GM19043 (cell line): ENCODE measurements at regions not wholly inside any gene's neighbourhood (a gene's known extent, or its start where the extent isn't known, plus 50 kb on each side); places are given as distances from the start of the nearest gene placed in this dataset.
A peak's percentile ranks its signal among the peaks of the same experiment; 100 is the strongest.

Experiments
- ATAC-seq: cut with Tn5 transposase; IDR thresholded peaks from one replicate; pipeline ENCODE4 v1.9.1; 2021; ENCODE audit warnings: low read depth; ENCODE audit not compliant: unreplicated experiment

GRCh38 chr9:16025627-16026026 is 472.8 kb downstream of the CCDC171 start:
- ATAC-seq = no peak

- ATAC-seq = no peak
Observed at GRCh38 chr9:16026886-16027285, 474.0 kb downstream of the CCDC171 start.

- no peak for ATAC-seq
Observed at GRCh38 chr9:16028548-16028947, 475.7 kb downstream of the CCDC171 start.

GRCh38 chr9:16029046-16029615 is 476.3 kb downstream of the CCDC171 start:
- no peak for ATAC-seq

- no peak for ATAC-seq
Observed at GRCh38 chr9:16029796-16030363, 477.0 kb downstream of the CCDC171 start.

- peak; percentile 96 for ATAC-seq
Observed at GRCh38 chr9:16030528-16031185, 477.8 kb downstream of the CCDC171 start.

- no peak for ATAC-seq
Observed at GRCh38 chr9:16031486-16031885, 478.6 kb downstream of the CCDC171 start.

GRCh38 chr9:16031971-16032370 is 479.1 kb downstream of the CCDC171 start:
- no peak for ATAC-seq

GRCh38 chr9:16032799-16033198 is 480.0 kb downstream of the CCDC171 start:
- no peak for ATAC-seq

GRCh38 chr9:16033253-16033652 is 480.4 kb downstream of the CCDC171 start:
- no peak for ATAC-seq

GRCh38 chr9:16033921-16034691 is 481.3 kb downstream of the CCDC171 start:
- ATAC-seq = no peak

- ATAC-seq = no peak
Observed at GRCh38 chr9:16039218-16039987, 486.6 kb downstream of the CCDC171 start.

- ATAC-seq = no peak
Observed at GRCh38 chr9:16039988-16040761, 487.3 kb downstream of the CCDC171 start.

GRCh38 chr9:16043756-16044578 is 491.1 kb downstream of the CCDC171 start:
- ATAC-seq = no peak

- no peak for ATAC-seq
Observed at GRCh38 chr9:16044579-16044881, 491.7 kb downstream of the CCDC171 start.

- no peak for ATAC-seq
Observed at GRCh38 chr9:16045651-16046280, 492.9 kb downstream of the CCDC171 start.

GRCh38 chr9:16046713-16047112 is 493.9 kb downstream of the CCDC171 start:
- ATAC-seq = no peak

GRCh38 chr9:16048129-16048528 is 495.3 kb downstream of the CCDC171 start:
- ATAC-seq = no peak

- ATAC-seq = no peak
Observed at GRCh38 chr9:16052146-16052545, 499.3 kb downstream of the CCDC171 start.
